Fibroblast of skin of right biceps (primary cell): ENCODE measurements at regions not wholly inside any gene's neighbourhood (a gene's known extent, or its start where the extent isn't known, plus 50 kb on each side); places are given as distances from the start of the nearest gene placed in this dataset.

Experiments used
- DNase-seq: peaks from one replicate; pipeline ENCODE4 v3.0.0-alpha.2; 2013

GRCh38 chr12:24721191-24721590 lies 227.7 kb downstream of the BCAT1 start:
- DNase-seq = no peak

GRCh38 chr12:24719293-24719721 lies 229.6 kb downstream of the BCAT1 start:
- DNase-seq = peak; percentile 88

GRCh38 chr12:24718617-24719016 lies 230.3 kb downstream of the BCAT1 start:
- no peak for DNase-seq

- no peak for DNase-seq
Measured at GRCh38 chr12:24714237-24714636, 234.7 kb downstream of the BCAT1 start.

- no peak for DNase-seq
Measured at GRCh38 chr12:24711056-24712008, 237.6 kb downstream of the BCAT1 start.

- peak; percentile 62 for DNase-seq
Measured at GRCh38 chr12:24709216-24709615, 239.7 kb downstream of the BCAT1 start.

GRCh38 chr12:24708718-24709117 lies 240.2 kb downstream of the BCAT1 start:
- no peak for DNase-seq

- DNase-seq = no peak
Measured at GRCh38 chr12:24708043-24708442, 240.9 kb downstream of the BCAT1 start.

- no peak for DNase-seq
Measured at GRCh38 chr12:24707334-24707733, 241.6 kb downstream of the BCAT1 start.

GRCh38 chr12:24705741-24706358 lies 243.1 kb downstream of the BCAT1 start:
- peak; percentile 42 for DNase-seq

GRCh38 chr12:24705216-24705615 lies 243.7 kb downstream of the BCAT1 start:
- DNase-seq = no peak

GRCh38 chr12:24701343-24701742 lies 247.6 kb downstream of the BCAT1 start:
- no peak for DNase-seq

GRCh38 chr12:24698972-24699371 lies 249.9 kb downstream of the BCAT1 start:
- DNase-seq = no peak

GRCh38 chr12:24697769-24698168 lies 251.1 kb downstream of the BCAT1 start:
- DNase-seq = no peak

GRCh38 chr12:24697295-24697694 lies 251.6 kb downstream of the BCAT1 start:
- DNase-seq = no peak

- DNase-seq = no peak
Measured at GRCh38 chr12:24696800-24697199, 252.1 kb downstream of the BCAT1 start.

GRCh38 chr12:24695657-24696329 lies 253.1 kb downstream of the BCAT1 start:
- DNase-seq = peak; percentile 28

- DNase-seq = no peak
Measured at GRCh38 chr12:24695103-24695502, 253.8 kb downstream of the BCAT1 start.

- no peak for DNase-seq
Measured at GRCh38 chr12:24688601-24689000, 260.3 kb downstream of the BCAT1 start.

- no peak for DNase-seq
Measured at GRCh38 chr12:24681570-24681969, 267.3 kb downstream of the BCAT1 start.

GRCh38 chr12:24679126-24679525 lies 269.8 kb downstream of the BCAT1 start:
- no peak for DNase-seq

- no peak for DNase-seq
Measured at GRCh38 chr12:24678436-24678835, 270.5 kb downstream of the BCAT1 start.

- no peak for DNase-seq
Measured at GRCh38 chr12:24668563-24668962, 280.3 kb downstream of the BCAT1 start.
